ENCODE measurements at regions not wholly inside any gene's neighbourhood (a gene's known extent, or its start where the extent isn't known, plus 50 kb on each side); places are given as distances from the start of the nearest gene placed in this dataset.

GRCh38 chr2:6281524-6281923 is 584.2 kb downstream of the CMPK2 start:
- no peak for TF ChIP-seq CTCF (IDR thresholded peaks at IDR 0.05)

- TF ChIP-seq CTCF (IDR thresholded peaks at IDR 0.05), result no peak
These were observed 582.4 kb downstream of the CMPK2 start for GRCh38 chr2:6283259-6283658.

- no peak for TF ChIP-seq CTCF (IDR thresholded peaks at IDR 0.05)
These were observed 578.3 kb downstream of the CMPK2 start for GRCh38 chr2:6287406-6287805.

DNA sequence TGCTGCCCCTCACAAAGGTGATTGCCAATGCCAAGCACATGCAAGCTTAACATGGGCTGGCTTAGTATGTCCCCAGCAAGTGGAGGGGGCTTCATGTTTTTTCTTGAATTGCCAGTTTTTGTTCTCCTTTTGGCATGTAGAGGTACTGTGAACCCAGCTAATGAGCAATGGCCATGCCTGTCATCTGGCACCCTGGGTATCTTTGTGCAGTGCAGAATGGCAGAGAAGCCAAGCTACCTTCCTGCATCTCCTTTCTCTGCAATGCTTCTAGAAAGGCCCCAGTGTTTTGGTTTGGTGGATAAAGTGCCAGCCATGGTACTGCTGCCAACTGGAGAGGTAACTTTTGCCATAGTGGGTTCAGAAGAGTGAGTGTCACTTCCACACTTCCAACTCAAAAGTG is 576.9 kb downstream of the CMPK2 start:
- no peak for TF ChIP-seq CTCF (IDR thresholded peaks at IDR 0.05)

DNA sequence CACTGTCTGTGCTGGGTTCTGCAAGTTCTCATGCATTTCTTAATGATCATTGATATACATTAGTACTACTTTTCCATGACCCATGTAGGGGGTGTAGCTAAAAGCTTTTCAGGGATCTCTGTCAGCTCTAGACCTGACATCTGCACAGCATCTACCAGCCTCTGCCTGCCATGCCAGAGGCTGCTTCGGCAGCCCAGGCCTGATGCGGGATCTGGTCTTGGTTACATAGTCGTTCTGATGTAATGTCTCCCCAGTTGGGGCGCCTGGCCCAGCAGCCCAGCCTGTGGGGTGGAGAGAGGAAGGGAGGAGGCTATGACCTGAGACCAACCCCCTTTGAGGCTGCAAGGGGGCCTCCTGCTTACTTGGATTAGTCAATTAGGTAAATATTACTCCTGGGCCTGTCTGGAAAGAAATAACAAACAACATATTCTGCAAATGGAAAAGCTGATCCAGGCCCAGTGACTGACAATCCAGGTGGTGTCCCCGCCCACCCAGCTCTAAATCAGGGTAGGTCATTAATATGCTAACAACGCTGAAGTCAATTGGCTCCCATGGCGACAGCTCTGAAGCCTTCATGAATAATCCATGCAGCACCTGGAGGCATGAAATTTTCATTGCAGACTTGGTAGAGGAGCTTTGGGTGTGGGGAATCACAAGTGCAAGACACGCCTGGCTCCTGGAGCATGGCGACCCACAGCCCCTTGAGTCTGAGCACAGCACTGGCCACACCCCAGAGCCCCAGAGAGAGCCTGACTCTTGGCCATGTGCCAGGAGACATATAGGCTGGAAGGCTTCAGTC is 575.3 kb downstream of the CMPK2 start:
- TF ChIP-seq CTCF (IDR thresholded peaks at IDR 0.05), result no peak

DNA sequence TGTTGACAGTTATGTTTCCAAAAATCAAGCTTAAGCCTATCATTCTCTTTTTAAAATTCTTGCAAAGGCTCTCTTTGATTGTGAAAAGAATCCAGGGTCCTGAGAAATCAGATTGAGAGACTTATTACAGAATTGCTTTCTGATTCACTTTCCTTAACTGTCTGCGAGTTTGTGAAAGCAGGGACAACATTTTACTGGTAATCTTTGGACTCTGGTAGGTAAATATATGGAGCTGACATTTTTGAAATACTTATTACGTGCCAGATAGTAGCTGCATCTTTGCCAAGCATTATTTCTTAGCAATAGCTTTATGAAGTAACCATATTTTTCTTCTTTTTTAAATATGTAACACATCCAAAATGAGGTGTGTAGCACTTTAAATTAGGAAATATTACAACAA is 570.9 kb downstream of the CMPK2 start:
- no peak for TF ChIP-seq CTCF (IDR thresholded peaks at IDR 0.05)

- TF ChIP-seq CTCF (IDR thresholded peaks at IDR 0.05), result no peak
These were observed 568.5 kb downstream of the CMPK2 start for GRCh38 chr2:6297238-6297637.

DNA sequence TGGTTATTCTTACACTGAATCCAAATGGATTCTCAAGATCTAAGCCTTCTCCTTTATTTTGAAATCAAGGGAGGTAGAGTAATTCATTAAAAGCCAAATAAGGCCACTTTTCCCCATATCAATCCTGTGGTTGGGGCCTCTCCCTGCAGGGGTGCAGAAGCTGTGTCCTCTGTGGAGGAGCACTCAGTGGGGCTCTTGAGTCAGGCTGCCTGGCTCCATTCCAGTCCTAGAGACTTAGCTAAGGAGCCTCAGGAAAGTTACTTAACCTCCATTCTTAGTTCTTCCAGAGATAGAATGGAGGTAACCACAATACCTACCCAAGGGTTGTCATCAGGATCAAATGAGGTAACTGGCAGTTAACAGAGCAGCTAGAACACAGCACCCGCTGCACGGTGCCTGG is 564.3 kb downstream of the CMPK2 start:
- no peak for TF ChIP-seq CTCF (IDR thresholded peaks at IDR 0.05)

Data from LNCAP (cell line).